K562 (cell line): ENCODE measurements at regions not wholly inside any gene's neighbourhood (a gene's known extent, or its start where the extent isn't known, plus 50 kb on each side); places are given as distances from the start of the nearest gene placed in this dataset.

Experiments
- CBX1 ChIP-seq: sonication (generic); IDR thresholded peaks from 2 replicates; pipeline ENCODE4 v1.6.1; 2016; ENCODE audit warnings: antibody characterized with exemption, low read depth, mild to moderate bottlenecking
- CHCHD3 ChIP-seq: fragments of 250-450 bp; sonication (Bioruptor Pico); IDR thresholded peaks from 2 replicates; pipeline ENCODE4 v2.1.2; 2022; ENCODE audit warnings: mild to moderate bottlenecking
- CREB1 ChIP-seq, 2 experiments: sonication (generic) in 1 of 2; formaldehyde crosslinking in 1 of 2; IDR thresholded peaks; 2 replicates each; pipeline versions ENCODE4 v1.6.1 to v1.8.0; 2012 to 2022; ENCODE audit warnings: inconsistent platforms in 1 of 2, mild to moderate bottlenecking in 1 of 2, missing genetic modification reagents in 1 of 2, moderate library complexity in 1 of 2
- HLTF ChIP-seq: fragments of 450-650 bp; IDR thresholded peaks from 2 replicates; pipeline ENCODE4 v1.6.1; 2016
- KAT7 ChIP-seq: sonication (generic); formaldehyde crosslinking; IDR thresholded peaks from 2 replicates; pipeline ENCODE4 v1.8.0; 2022; ENCODE audit warnings: missing genetic modification reagents, mild to moderate bottlenecking, borderline replicate concordance
- PML ChIP-seq: IDR thresholded peaks from 2 replicates; pipeline ENCODE4 v1.6.1; 2012; ENCODE audit warnings: low read length, inconsistent platforms
- RFX5 ChIP-seq: IDR thresholded peaks from 2 replicates; pipeline ENCODE4 v1.6.1; 2011; ENCODE audit warnings: low read depth, mild to moderate bottlenecking, improper control_type of control experiment, low read length
- USF2 ChIP-seq: sonication (generic); formaldehyde crosslinking; IDR thresholded peaks from 2 replicates; pipeline ENCODE4 v1.5.0; 2020; ENCODE audit warnings: missing genetic modification reagents
- ZNF124 ChIP-seq: sonication (generic); formaldehyde crosslinking; IDR thresholded peaks from 2 replicates; pipeline ENCODE4 v1.8.1; 2022; ENCODE audit warnings: missing genetic modification reagents
- ZNF232 ChIP-seq: sonication (generic); formaldehyde crosslinking; IDR thresholded peaks from 2 replicates; pipeline ENCODE4 v1.8.0; 2022; ENCODE audit warnings: mild to moderate bottlenecking, missing genetic modification reagents
- ZNF512 ChIP-seq: IDR thresholded peaks from 2 replicates; pipeline ENCODE4 v1.6.1; 2016; ENCODE audit warnings: missing genetic modification characterization, missing compliant biosample characterization

- TF ChIP-seq ZNF124 (CRISPR knock-in tag) (no peak), ZNF512 (tag) (no peak), HLTF (no peak), KAT7 (no peak), CBX1 (no peak), PML (no peak), ZNF232 (no peak), USF2 (CRISPR knock-in tag) (no peak), CHCHD3 (CRISPR knock-in tag) (no peak), RFX5 (no peak), CREB1 (IDR thresholded peaks at IDR 0.05) (no peak), CREB1 (CRISPR knock-in tag; IDR thresholded peaks at IDR 0.05) (no peak)
Measured at GRCh38 chr15:24786347-24786746, 110.8 kb downstream of the NPAP1 start.
